OCI-LY1 (cell line): ENCODE measurements at regions not wholly inside any gene's neighbourhood (a gene's known extent, or its start where the extent isn't known, plus 50 kb on each side); places are given as distances from the start of the nearest gene placed in this dataset.

Experiments
- H2AFZ ChIP-seq: fragments of 200-600 bp; sonication (generic), shearing (Covaris generic); 2 replicates; pipeline ENCODE4 v1.6.0; 2014; ENCODE audit warnings: antibody characterized with exemption, mild to moderate bottlenecking, low read length
- H3F3A ChIP-seq: fragments of 200-600 bp; sonication (generic), shearing (Covaris generic); 2 replicates; pipeline ENCODE4 v1.6.0; 2014; ENCODE audit warnings: mild to moderate bottlenecking, antibody characterized with exemption, low read length, moderate library complexity; ENCODE audit not compliant: insufficient read depth
- H3K27ac ChIP-seq: fragments of 200-600 bp; sonication (generic); 2 replicates; pipeline ENCODE4 v1.5.1; 2014; ENCODE audit warnings: low read length, mixed run types, mild to moderate bottlenecking, low read depth; ENCODE audit not compliant: poor library complexity, severe bottlenecking
- H3K27me3 ChIP-seq: fragments of 200-600 bp; sonication (generic); 2 replicates; pipeline ENCODE4 v1.6.0; 2014; ENCODE audit warnings: antibody characterized with exemption, mild to moderate bottlenecking, low read length, moderate library complexity; ENCODE audit not compliant: insufficient read depth
- H3K36me3 ChIP-seq: fragments of 200-600 bp; sonication (generic); 2 replicates; pipeline ENCODE4 v1.6.1; 2014; ENCODE audit warnings: mild to moderate bottlenecking, antibody characterized with exemption, low read length, moderate library complexity, mixed read lengths; ENCODE audit not compliant: insufficient read depth
- H3K4me1 ChIP-seq: fragments of 200-600 bp; sonication (generic); 2 replicates; pipeline ENCODE4 v1.5.1; 2014; ENCODE audit warnings: mild to moderate bottlenecking, low read length, moderate library complexity; ENCODE audit not compliant: insufficient read depth, severe bottlenecking
- H3K4me2 ChIP-seq: fragments of 200-600 bp; sonication (generic), shearing (Covaris generic); 2 replicates; pipeline ENCODE4 v1.6.1; 2014; ENCODE audit warnings: low read length
- H3K4me3 ChIP-seq: fragments of 200-600 bp; sonication (generic); 2 replicates; pipeline ENCODE4 v1.5.1; 2014; ENCODE audit warnings: low read length, low read depth, mild to moderate bottlenecking, mixed read lengths; ENCODE audit not compliant: poor library complexity, severe bottlenecking
- H3K79me2 ChIP-seq: fragments of 200-600 bp; shearing (Covaris generic); 2 replicates; pipeline ENCODE4 v1.6.1; 2016; ENCODE audit warnings: mixed run types, low read length, mixed read lengths; ENCODE audit not compliant: insufficient read depth
- H3K9ac ChIP-seq: fragments of 200-600 bp; sonication (generic), shearing (Covaris generic); 2 replicates; pipeline ENCODE4 v1.6.1; 2014; ENCODE audit warnings: mild to moderate bottlenecking, low read length, mixed read lengths
- H3K9me2 ChIP-seq: fragments of 200-600 bp; sonication (generic), shearing (Covaris generic); 2 replicates; pipeline ENCODE4 v1.6.1; 2014; ENCODE audit warnings: low read depth, mild to moderate bottlenecking, low read length, mixed read lengths
- H3K9me3 ChIP-seq: fragments of 200-600 bp; shearing (Covaris generic); 2 replicates; pipeline ENCODE4 v1.6.1; 2014; ENCODE audit warnings: low read length, mixed read lengths
- H4K20me1 ChIP-seq: fragments of 200-600 bp; sonication (generic), shearing (Covaris generic); 2 replicates; pipeline ENCODE4 v1.6.0; 2016; ENCODE audit warnings: mild to moderate bottlenecking, low read length; ENCODE audit not compliant: insufficient read depth
- CTCF ChIP-seq: fragments of 200-600 bp; sonication (generic), shearing (Covaris generic); IDR thresholded peaks from 2 replicates; pipeline ENCODE4 v1.5.1; 2017; ENCODE audit warnings: mild to moderate bottlenecking, antibody characterized with exemption, low read length, moderate library complexity, mixed read lengths
- EZH2 ChIP-seq: fragments of 200-600 bp; sonication (generic), shearing (Covaris generic); IDR thresholded peaks from 2 replicates; pipeline ENCODE4 v1.8.0; 2017; ENCODE audit warnings: borderline replicate concordance, mixed run types, mild to moderate bottlenecking, antibody characterized with exemption, low read length, moderate library complexity, mixed read lengths

GRCh38 chr3:72694398-72694797, 153.8 kb downstream of the SHQ1 start:
- no peak overlapping the region for H3K9ac ChIP-seq
- no peaks in the 10 kb centered on the region for H3K4me1 ChIP-seq
- no peaks in the 10 kb centered on the region for H4K20me1 ChIP-seq
- H3K27me3 ChIP-seq: no peaks in the 10 kb centered on the region
- no peak for TF ChIP-seq EZH2
- no peak for TF ChIP-seq CTCF
- no peak overlapping the region for H2AFZ ChIP-seq
- H3F3A ChIP-seq: no peaks in the 10 kb centered on the region
- no peak overlapping the region for H3K27ac ChIP-seq
- no peaks in the 10 kb centered on the region for H3K79me2 ChIP-seq
- no peak overlapping the region for H3K4me3 ChIP-seq
- no peaks in the 10 kb centered on the region for H3K9me3 ChIP-seq
- H3K4me2 ChIP-seq: no peak overlapping the region
- no peaks in the 10 kb centered on the region for H3K36me3 ChIP-seq
- no peaks in the 10 kb centered on the region for H3K9me2 ChIP-seq

- Histone ChIP-seq H3K79me2 (no peaks in the 10 kb centered on the region), H2AFZ (no peak overlapping the region), H3F3A (no peaks in the 10 kb centered on the region), H3K4me3 (no peak overlapping the region), H3K27ac (no peak overlapping the region), H4K20me1 (no peaks in the 10 kb centered on the region), H3K4me1 (no peaks in the 10 kb centered on the region), H3K9me2 (no peaks in the 10 kb centered on the region), H3K9me3 (no peaks in the 10 kb centered on the region), H3K36me3 (no peaks in the 10 kb centered on the region), H3K9ac (no peak overlapping the region), H3K4me2 (no peak overlapping the region), H3K27me3 (no peaks in the 10 kb centered on the region)
- TF ChIP-seq CTCF: no peak
Measured at GRCh38 chr3:72692990-72693389, 155.3 kb downstream of the SHQ1 start.

- Histone ChIP-seq H2AFZ (no peak overlapping the region), H4K20me1 (no peaks in the 10 kb centered on the region), H3K4me3 (no peak overlapping the region), H3F3A (no peaks in the 10 kb centered on the region), H3K36me3 (no peaks in the 10 kb centered on the region), H3K27ac (no peak overlapping the region), H3K9me2 (no peaks in the 10 kb centered on the region), H3K9me3 (no peaks in the 10 kb centered on the region), H3K9ac (no peak overlapping the region), H3K27me3 (peaks cover 4% of the 10 kb centered on the region; the same call in 1 of the 2 replicates), H3K79me2 (no peaks in the 10 kb centered on the region), H3K4me1 (no peaks in the 10 kb centered on the region), H3K4me2 (no peak overlapping the region)
- TF ChIP-seq CTCF: no peak
- no peak for TF ChIP-seq EZH2
Measured at GRCh38 chr3:72690629-72691028, 157.6 kb downstream of the SHQ1 start.
